ENCODE measurements at regions not wholly inside any gene's neighbourhood (a gene's known extent, or its start where the extent isn't known, plus 50 kb on each side); places are given as distances from the start of the nearest gene placed in this dataset.

GRCh38 chr6:10014557-10014956 lies 400.3 kb downstream of the TFAP2A start:
- intact Hi-C loops (cut with micrococcal nuclease): no loop called here
- Mint-ChIP-seq H3K4me1 (ENCODE audit: low read depth) (no peaks in the 10 kb centered on the region), H3K9me3 (peaks cover 11% of the 10 kb centered on the region), H3K27me3 (no peaks in the 10 kb centered on the region), H3K36me3 (ENCODE audit: low read depth) (no peaks in the 10 kb centered on the region), H3K27ac (no peak overlapping the region), H3K4me3 (no peak overlapping the region)

- H3K4me1 Mint-ChIP-seq (ENCODE audit: low read depth): no peaks in the 10 kb centered on the region
Observed at GRCh38 chr6:10000551-10000950, 414.3 kb downstream of the TFAP2A start.

GRCh38 chr6:9999796-10000195 lies 415.1 kb downstream of the TFAP2A start:
- no peaks in the 10 kb centered on the region for H3K36me3 Mint-ChIP-seq (ENCODE audit: low read depth)
- H3K27me3 Mint-ChIP-seq: no peaks in the 10 kb centered on the region
- H3K9me3 Mint-ChIP-seq: no peaks in the 10 kb centered on the region
- H3K4me3 Mint-ChIP-seq: no peak overlapping the region
- H3K27ac Mint-ChIP-seq: no peak overlapping the region
- no peaks in the 10 kb centered on the region for H3K4me1 Mint-ChIP-seq (ENCODE audit: low read depth)
- intact Hi-C loops (cut with micrococcal nuclease): no loop called here

More at GRCh38 chr6:10000551-10000950, 414.3 kb downstream of the TFAP2A start:
- H3K4me3 Mint-ChIP-seq: no peak overlapping the region
- no peak overlapping the region for H3K27ac Mint-ChIP-seq
- H3K27me3 Mint-ChIP-seq: no peaks in the 10 kb centered on the region
- H3K36me3 Mint-ChIP-seq (ENCODE audit: low read depth): no peaks in the 10 kb centered on the region
- intact Hi-C loops (cut with micrococcal nuclease): no loop called here
- H3K9me3 Mint-ChIP-seq: no peaks in the 10 kb centered on the region

- H3K27ac Mint-ChIP-seq: no peak overlapping the region
- no peaks in the 10 kb centered on the region for H3K4me1 Mint-ChIP-seq (ENCODE audit: low read depth)
- H3K27me3 Mint-ChIP-seq: no peaks in the 10 kb centered on the region
- H3K36me3 Mint-ChIP-seq (ENCODE audit: low read depth): no peaks in the 10 kb centered on the region
- peaks cover 11% of the 10 kb centered on the region for H3K9me3 Mint-ChIP-seq
- intact Hi-C loops (cut with micrococcal nuclease): no loop called here
- H3K4me3 Mint-ChIP-seq: no peak overlapping the region
Observed at GRCh38 chr6:9986273-9986672, 428.6 kb downstream of the TFAP2A start.

GRCh38 chr6:9985481-9985880 lies 429.4 kb downstream of the TFAP2A start:
- H3K27me3 Mint-ChIP-seq: no peaks in the 10 kb centered on the region
- H3K36me3 Mint-ChIP-seq (ENCODE audit: low read depth): no peaks in the 10 kb centered on the region
- H3K27ac Mint-ChIP-seq: no peak overlapping the region
- H3K9me3 Mint-ChIP-seq: peaks cover 11% of the 10 kb centered on the region
- intact Hi-C loops (cut with micrococcal nuclease): no loop called here
- H3K4me3 Mint-ChIP-seq: no peak overlapping the region
- no peaks in the 10 kb centered on the region for H3K4me1 Mint-ChIP-seq (ENCODE audit: low read depth)

GRCh38 chr6:9984607-9985006 lies 430.3 kb downstream of the TFAP2A start:
- H3K4me3 Mint-ChIP-seq: no peak overlapping the region
- intact Hi-C loops (cut with micrococcal nuclease): no loop called here
- H3K36me3 Mint-ChIP-seq (ENCODE audit: low read depth): no peaks in the 10 kb centered on the region
- peaks cover 11% of the 10 kb centered on the region for H3K9me3 Mint-ChIP-seq
- no peak overlapping the region for H3K27ac Mint-ChIP-seq
- H3K4me1 Mint-ChIP-seq (ENCODE audit: low read depth): no peaks in the 10 kb centered on the region
- no peaks in the 10 kb centered on the region for H3K27me3 Mint-ChIP-seq

GRCh38 chr6:9983168-9983567 lies 431.7 kb downstream of the TFAP2A start:
- Mint-ChIP-seq H3K27ac (no peak overlapping the region), H3K9me3 (peaks cover 11% of the 10 kb centered on the region), H3K4me3 (no peak overlapping the region), H3K4me1 (ENCODE audit: low read depth) (no peaks in the 10 kb centered on the region), H3K36me3 (ENCODE audit: low read depth) (no peaks in the 10 kb centered on the region), H3K27me3 (no peaks in the 10 kb centered on the region)
- intact Hi-C loops (cut with micrococcal nuclease): no loop called here

GRCh38 chr6:9982215-9982614 lies 432.7 kb downstream of the TFAP2A start:
- Mint-ChIP-seq H3K9me3 (peaks cover 11% of the 10 kb centered on the region), H3K4me1 (ENCODE audit: low read depth) (no peaks in the 10 kb centered on the region), H3K27ac (no peak overlapping the region), H3K4me3 (no peak overlapping the region), H3K27me3 (no peaks in the 10 kb centered on the region), H3K36me3 (ENCODE audit: low read depth) (no peaks in the 10 kb centered on the region)
- intact Hi-C loops (cut with micrococcal nuclease): no loop called here

GRCh38 chr6:9979996-9980395 lies 434.9 kb downstream of the TFAP2A start:
- Mint-ChIP-seq H3K27me3 (no peaks in the 10 kb centered on the region), H3K27ac (no peak overlapping the region), H3K4me3 (no peak overlapping the region), H3K4me1 (ENCODE audit: low read depth) (no peaks in the 10 kb centered on the region), H3K36me3 (ENCODE audit: low read depth) (no peaks in the 10 kb centered on the region), H3K9me3 (peaks cover 21% of the 10 kb centered on the region)
- intact Hi-C loops (cut with micrococcal nuclease): no loop called here

GRCh38 chr6:9978480-9978879 lies 436.4 kb downstream of the TFAP2A start:
- Mint-ChIP-seq H3K9me3 (peaks cover 14% of the 10 kb centered on the region), H3K27me3 (no peaks in the 10 kb centered on the region), H3K4me3 (no peak overlapping the region), H3K4me1 (ENCODE audit: low read depth) (no peaks in the 10 kb centered on the region), H3K36me3 (ENCODE audit: low read depth) (no peaks in the 10 kb centered on the region), H3K27ac (no peak overlapping the region)
- intact Hi-C loops (cut with micrococcal nuclease): no loop called here

GRCh38 chr6:9977411-9977810 lies 437.5 kb downstream of the TFAP2A start:
- H3K4me1 Mint-ChIP-seq (ENCODE audit: low read depth): no peaks in the 10 kb centered on the region
- H3K4me3 Mint-ChIP-seq: no peak overlapping the region
- no peaks in the 10 kb centered on the region for H3K27me3 Mint-ChIP-seq
- intact Hi-C loops (cut with micrococcal nuclease): no loop called here
- no peak overlapping the region for H3K27ac Mint-ChIP-seq
- H3K9me3 Mint-ChIP-seq: peaks cover 19% of the 10 kb centered on the region
- no peaks in the 10 kb centered on the region for H3K36me3 Mint-ChIP-seq (ENCODE audit: low read depth)

- Mint-ChIP-seq H3K27me3 (no peaks in the 10 kb centered on the region), H3K4me1 (ENCODE audit: low read depth) (no peaks in the 10 kb centered on the region), H3K36me3 (ENCODE audit: low read depth) (no peaks in the 10 kb centered on the region), H3K27ac (no peak overlapping the region), H3K9me3 (no peaks in the 10 kb centered on the region), H3K4me3 (no peak overlapping the region)
- intact Hi-C loops (cut with micrococcal nuclease): no loop called here
Observed at GRCh38 chr6:9961646-9962045, 453.2 kb downstream of the TFAP2A start.

- Mint-ChIP-seq H3K27ac (no peak overlapping the region), H3K4me3 (no peak overlapping the region), H3K36me3 (ENCODE audit: low read depth) (no peaks in the 10 kb centered on the region), H3K27me3 (no peaks in the 10 kb centered on the region), H3K9me3 (no peaks in the 10 kb centered on the region), H3K4me1 (ENCODE audit: low read depth) (no peaks in the 10 kb centered on the region)
- intact Hi-C loops (cut with micrococcal nuclease): no loop called here
Observed at GRCh38 chr6:9957215-9957759, 457.6 kb downstream of the TFAP2A start.

- intact Hi-C loops (cut with micrococcal nuclease): no loop called here
- Mint-ChIP-seq H3K27me3 (no peaks in the 10 kb centered on the region), H3K4me3 (no peak overlapping the region), H3K9me3 (no peaks in the 10 kb centered on the region), H3K27ac (no peak overlapping the region), H3K4me1 (ENCODE audit: low read depth) (no peaks in the 10 kb centered on the region), H3K36me3 (ENCODE audit: low read depth) (no peaks in the 10 kb centered on the region)
Observed at GRCh38 chr6:9948678-9949077, 466.2 kb downstream of the TFAP2A start.

- no peaks in the 10 kb centered on the region for H3K36me3 Mint-ChIP-seq (ENCODE audit: low read depth)
- no peaks in the 10 kb centered on the region for H3K4me1 Mint-ChIP-seq (ENCODE audit: low read depth)
- no peak overlapping the region for H3K27ac Mint-ChIP-seq
- H3K9me3 Mint-ChIP-seq: peaks cover 5% of the 10 kb centered on the region
- H3K27me3 Mint-ChIP-seq: no peaks in the 10 kb centered on the region
- H3K4me3 Mint-ChIP-seq: no peak overlapping the region
- intact Hi-C loops (cut with micrococcal nuclease): no loop called here
Observed at GRCh38 chr6:9943986-9944385, 470.9 kb downstream of the TFAP2A start.
